8988T (cell line): ENCODE measurements at regions not wholly inside any gene's neighbourhood (a gene's known extent, or its start where the extent isn't known, plus 50 kb on each side); places are given as distances from the start of the nearest gene placed in this dataset.

Source experiments
- DNase-seq: peaks from one replicate; pipeline ENCODE4 v3.0.0; 2011

DNA sequence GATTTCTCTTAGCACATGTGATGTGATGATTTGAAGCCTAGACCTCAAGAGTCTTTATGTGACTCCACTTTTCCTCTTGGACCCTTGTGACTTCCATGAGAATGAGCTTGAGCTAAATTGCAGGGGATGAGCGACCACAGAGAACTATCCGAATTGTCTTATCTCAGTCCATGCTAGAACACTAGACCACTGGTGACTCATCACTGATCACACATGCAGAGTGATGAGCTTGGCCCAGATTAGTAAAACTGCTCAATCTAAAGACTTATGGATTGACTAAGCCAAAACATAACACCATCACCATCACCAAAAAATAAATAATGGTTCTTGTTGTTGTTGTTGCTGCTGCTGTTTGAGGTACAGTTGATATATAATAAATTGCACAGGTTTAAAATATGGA is 114.1 kb upstream of the CFAP20DC start:
- no peak for DNase-seq

GRCh38 chr3:59161048-59161447 is 111.2 kb upstream of the CFAP20DC start:
- no peak for DNase-seq

DNA sequence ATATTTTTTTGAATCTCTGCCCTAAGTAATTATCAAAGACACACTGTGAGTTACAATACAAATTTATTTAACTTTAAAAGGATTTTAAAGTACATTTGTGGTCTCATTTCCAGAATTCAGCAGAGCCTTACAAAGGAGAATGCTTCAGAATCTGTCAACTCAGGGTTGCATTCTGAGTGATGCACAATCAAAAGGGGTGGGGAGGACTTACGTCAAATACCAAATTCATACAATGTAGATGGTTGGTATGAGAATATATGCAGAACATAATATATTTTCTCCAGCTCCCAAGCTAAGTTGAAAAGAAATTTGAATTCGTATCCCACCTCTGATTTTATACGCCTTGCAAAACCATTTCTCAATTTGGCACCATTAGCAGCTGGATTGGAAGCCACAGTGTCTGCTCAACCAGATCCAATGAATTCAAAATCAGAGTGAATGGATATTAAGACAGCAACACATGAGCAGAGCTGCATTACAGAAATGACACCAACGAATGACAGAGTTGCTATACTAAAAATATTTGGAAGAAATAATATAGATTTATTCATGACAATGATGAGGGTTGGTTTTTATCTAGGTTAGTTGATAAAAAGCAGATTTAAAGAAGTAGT is 110.4 kb upstream of the CFAP20DC start:
- no peak for DNase-seq

GRCh38 chr3:59153648-59154047 is 103.8 kb upstream of the CFAP20DC start:
- DNase-seq = no peak

DNA sequence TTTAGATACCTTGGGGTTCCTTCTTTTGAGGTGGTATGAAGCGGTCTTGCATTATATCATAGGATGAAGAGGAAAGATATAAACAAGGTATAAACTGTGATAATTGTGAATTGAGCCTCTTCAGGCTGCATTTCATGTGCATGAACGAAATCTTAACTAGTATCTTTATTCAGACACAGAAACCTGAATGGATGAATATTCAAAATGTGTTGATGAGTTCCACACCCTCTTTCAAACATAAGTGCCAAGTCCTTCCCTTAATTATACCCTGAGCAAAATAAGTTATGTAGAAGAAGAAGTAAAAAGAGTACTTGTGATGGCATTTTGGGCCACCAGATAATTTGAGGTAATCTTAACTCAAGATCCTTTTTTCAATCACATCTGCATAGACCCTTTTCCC is 103.1 kb upstream of the CFAP20DC start:
- no peak for DNase-seq

DNA sequence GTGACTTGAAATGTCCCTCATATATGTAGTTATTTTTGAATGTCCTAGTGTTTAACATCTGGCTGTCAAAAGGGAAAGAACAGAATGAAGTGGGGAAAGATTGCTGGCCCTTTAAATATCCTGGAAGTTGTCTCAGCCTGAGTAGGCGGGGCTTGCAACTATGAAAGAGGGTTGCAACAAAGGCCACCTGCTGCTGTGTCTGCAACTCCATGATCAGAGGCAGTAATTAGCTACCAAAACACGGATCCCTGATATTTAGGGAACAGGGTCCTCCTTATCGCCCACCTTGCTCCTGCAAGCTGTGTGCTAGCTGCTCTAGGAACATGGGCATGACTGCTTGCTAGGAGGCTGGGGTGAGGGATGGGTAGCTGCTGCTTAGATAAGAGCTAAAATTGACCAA is 100.2 kb upstream of the CFAP20DC start:
- DNase-seq = no peak

GRCh38 chr3:59149166-59149565 is 99.3 kb upstream of the CFAP20DC start:
- no peak for DNase-seq

DNA sequence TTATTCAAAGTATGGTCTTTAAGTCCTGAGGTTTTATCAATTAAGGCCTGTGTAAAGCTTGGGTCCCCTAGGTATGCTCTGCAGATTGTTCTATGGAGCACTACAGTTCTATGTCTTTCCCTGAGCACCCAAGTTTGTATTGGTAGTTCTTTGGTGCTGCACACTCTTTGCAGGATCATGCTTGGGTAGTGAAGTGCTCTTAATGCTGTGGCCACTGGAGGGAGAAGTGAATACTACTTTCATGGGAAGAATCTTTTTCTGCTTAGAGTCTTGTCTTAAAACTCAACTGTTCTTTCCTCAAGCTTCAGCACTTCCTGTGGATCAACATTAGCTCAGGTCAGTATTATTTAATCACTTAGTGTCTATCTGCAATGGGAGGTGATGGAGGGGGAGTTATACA is 93.6 kb upstream of the CFAP20DC start:
- DNase-seq = no peak

- DNase-seq = no peak
Measured at GRCh38 chr3:59142556-59142955, 92.7 kb upstream of the CFAP20DC start.

GRCh38 chr3:59138966-59139365 is 89.1 kb upstream of the CFAP20DC start:
- no peak for DNase-seq

GRCh38 chr3:59137415-59137814 is 87.6 kb upstream of the CFAP20DC start:
- DNase-seq = no peak

- DNase-seq = no peak
Measured at GRCh38 chr3:59136081-59136480, 86.3 kb upstream of the CFAP20DC start.

DNA sequence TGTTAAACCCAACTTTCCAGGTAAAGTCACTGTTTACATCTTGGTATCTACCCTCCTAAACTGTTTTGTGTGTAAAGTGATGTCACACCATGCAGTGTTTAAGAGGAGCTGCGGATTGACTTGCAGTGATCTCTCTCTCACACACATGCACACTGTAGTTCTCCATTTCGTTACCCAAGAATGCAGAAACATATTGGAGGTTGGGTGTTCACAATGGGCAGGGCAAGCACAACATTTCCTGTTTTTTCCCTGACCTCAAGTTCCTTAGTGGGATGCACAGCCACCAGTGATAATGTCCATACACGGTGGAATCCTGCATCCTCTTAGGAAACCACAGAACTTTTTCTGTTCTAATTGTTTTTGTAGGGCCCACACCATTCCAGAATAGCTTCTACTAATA is 85.3 kb upstream of the CFAP20DC start:
- no peak for DNase-seq

DNA sequence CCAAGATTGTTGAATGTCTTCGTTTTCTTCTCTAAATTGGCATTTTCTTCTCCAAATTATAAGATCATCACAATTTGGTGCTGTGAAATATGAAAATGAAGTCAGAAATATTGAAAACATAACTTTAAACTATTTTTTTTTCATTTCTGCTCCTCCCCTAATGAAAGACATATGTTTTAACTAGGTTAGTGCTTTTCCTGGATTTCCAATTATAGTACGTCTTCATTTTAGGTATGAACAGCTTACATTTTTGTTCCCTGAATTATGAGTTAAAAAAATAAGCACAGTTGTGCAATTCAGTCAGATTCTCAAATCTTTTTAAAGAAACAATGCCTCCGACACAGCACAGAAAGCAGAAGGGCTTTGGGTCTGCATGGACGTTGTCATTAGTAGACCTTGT is 83.5 kb upstream of the CFAP20DC start:
- DNase-seq = no peak

GRCh38 chr3:59131016-59131766 is 81.4 kb upstream of the CFAP20DC start:
- no peak for DNase-seq

- DNase-seq = no peak
Measured at GRCh38 chr3:59128685-59129084, 78.9 kb upstream of the CFAP20DC start.

- no peak for DNase-seq
Measured at GRCh38 chr3:59127071-59127470, 77.2 kb upstream of the CFAP20DC start.

- DNase-seq = no peak
Measured at GRCh38 chr3:59126446-59126845, 76.6 kb upstream of the CFAP20DC start.

DNA sequence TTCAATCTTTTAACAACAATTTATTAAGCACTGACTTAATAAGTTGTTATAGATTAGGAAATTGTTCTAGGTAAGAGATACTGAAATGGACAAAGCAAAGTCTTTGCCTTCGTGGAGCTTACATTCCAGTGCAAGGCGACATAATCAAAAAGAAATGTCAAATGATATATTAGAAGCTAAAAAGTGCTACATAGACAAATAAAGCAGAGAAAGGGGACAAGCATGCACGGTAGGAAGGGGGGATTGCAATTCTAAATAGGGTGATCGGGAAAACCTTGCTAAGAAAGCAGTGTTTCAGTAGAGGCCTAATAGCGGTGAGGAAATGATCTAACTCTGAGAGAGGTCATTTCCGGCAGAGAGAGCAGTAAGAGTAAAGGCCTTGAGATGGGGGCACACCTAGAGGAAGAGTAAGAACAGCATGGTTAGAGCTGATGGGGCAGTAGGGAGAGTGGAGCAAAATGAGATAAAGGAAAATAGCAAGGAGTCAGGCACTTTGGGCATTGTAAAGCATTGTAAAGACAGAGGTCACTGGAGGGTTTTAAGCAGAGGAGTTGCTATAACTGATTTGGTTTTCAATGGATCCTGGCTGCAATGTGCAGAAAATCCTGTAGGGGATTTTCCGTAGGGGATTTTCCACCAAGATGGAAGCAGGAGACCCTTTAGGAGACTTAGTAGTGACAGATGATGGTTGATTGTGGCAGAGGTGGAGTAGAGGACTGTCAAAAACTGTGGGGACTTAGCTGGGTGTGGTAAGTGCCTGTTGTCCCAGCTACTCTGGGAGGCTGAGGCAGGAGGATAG is 71.7 kb upstream of the CFAP20DC start:
- no peak for DNase-seq

- DNase-seq = no peak
Measured at GRCh38 chr3:59118928-59119327, 69.1 kb upstream of the CFAP20DC start.

GRCh38 chr3:59117396-59117795 is 67.6 kb upstream of the CFAP20DC start:
- DNase-seq = no peak

- no peak for DNase-seq
Measured at GRCh38 chr3:59116233-59116537, 66.4 kb upstream of the CFAP20DC start.

- DNase-seq = no peak
Measured at GRCh38 chr3:59115364-59116232, 65.8 kb upstream of the CFAP20DC start.
